SJSA1 (cell line): ENCODE measurements at regions not wholly inside any gene's neighbourhood (a gene's known extent, or its start where the extent isn't known, plus 50 kb on each side); places are given as distances from the start of the nearest gene placed in this dataset.
"Not testable (repeated sequence)": the region's sequence is repeated elsewhere in the genome, so short reads cannot be mapped to it uniquely, and the experiment has no call there.

Source experiments
- DNase-seq, 2 experiments: peaks; one replicate each; pipeline ENCODE4 v3.0.0-alpha.2; 2015 to 2020; ENCODE audit warnings: low spot score in 2 of 2, low read depth in 1 of 2
- H3K27ac ChIP-seq: fragments of 250-450 bp; sonication (Bioruptor Pico); 2 replicates; pipeline ENCODE4 v1.5.1; 2020; ENCODE audit warnings: mild to moderate bottlenecking, moderate library complexity
- H3K27me3 ChIP-seq: fragments of 250-450 bp; sonication (Bioruptor Pico); replicated peaks from 2 replicates; pipeline ENCODE4 v1.5.1; 2020; ENCODE audit warnings: mild to moderate bottlenecking, moderate library complexity
- H3K36me3 ChIP-seq: fragments of 250-450 bp; sonication (Bioruptor Pico); 2 replicates; pipeline ENCODE4 v1.5.1; 2020; ENCODE audit warnings: mild to moderate bottlenecking
- H3K4me1 ChIP-seq: fragments of 250-450 bp; sonication (Bioruptor Pico); replicated peaks from 2 replicates; pipeline ENCODE4 v1.6.1; 2021; ENCODE audit warnings: mild to moderate bottlenecking
- H3K4me3 ChIP-seq: fragments of 250-450 bp; sonication (Bioruptor Pico); 2 replicates; pipeline ENCODE4 v1.5.1; 2020; ENCODE audit warnings: mild to moderate bottlenecking
- H3K9me3 ChIP-seq: fragments of 250-450 bp; sonication (Bioruptor Pico); replicated peaks from 2 replicates; pipeline ENCODE4 v1.5.1; 2020; ENCODE audit warnings: mild to moderate bottlenecking

DNA sequence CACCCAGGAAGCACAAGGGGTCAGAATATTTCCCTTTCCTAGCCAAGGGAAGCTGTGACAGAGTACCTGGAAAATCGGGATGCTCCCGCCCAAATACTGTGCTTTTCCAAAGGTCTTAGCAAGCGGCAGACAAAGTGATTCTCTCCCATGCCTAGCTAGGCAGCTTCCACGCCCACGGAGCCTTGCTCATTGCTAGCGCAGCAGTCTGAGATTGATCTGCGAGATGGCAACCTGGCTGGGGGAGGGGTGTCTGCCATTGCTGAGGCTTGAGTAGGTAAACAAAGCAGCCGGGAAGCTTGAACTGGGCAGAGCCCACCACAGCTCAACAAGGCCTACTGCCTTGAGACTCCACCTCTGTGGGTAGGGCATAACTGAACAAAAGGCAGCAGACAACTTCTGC, 1037.5 kb downstream of the RPA4 start:
- H3K4me3 ChIP-seq, DNase-seq, H3K36me3 ChIP-seq, H3K9me3 ChIP-seq, H3K4me1 ChIP-seq, H3K27ac ChIP-seq, H3K27me3 ChIP-seq: not testable (repeated sequence)

DNA sequence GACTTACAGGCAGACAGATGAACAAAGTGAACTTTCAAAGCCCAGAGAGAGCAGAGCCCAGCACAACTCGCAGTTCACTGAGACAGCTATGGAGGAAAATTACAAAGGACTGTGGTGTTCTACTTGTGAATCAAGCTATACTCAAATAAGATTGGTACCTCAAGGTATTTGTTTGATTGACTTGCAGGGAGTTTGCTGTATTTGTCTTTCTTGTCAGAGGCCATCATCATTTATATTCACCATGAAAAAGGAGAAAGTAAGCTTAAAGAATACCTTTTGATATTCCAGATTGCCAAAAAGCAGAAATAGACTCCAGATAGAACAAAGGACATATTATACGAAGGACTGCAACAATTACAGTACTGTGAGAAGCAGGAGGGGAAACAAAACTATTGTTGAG, 1047.9 kb downstream of the RPA4 start:
- no peak for DNase-seq
- no peak overlapping the region for H3K27ac ChIP-seq
- H3K36me3 ChIP-seq = no peaks in the 10 kb centered on the region
- H3K4me3 ChIP-seq = no peak overlapping the region
- H3K27me3 ChIP-seq = no peaks in the 10 kb centered on the region
- H3K4me1 ChIP-seq = no peaks in the 10 kb centered on the region
- no peaks in the 10 kb centered on the region for H3K9me3 ChIP-seq

DNA sequence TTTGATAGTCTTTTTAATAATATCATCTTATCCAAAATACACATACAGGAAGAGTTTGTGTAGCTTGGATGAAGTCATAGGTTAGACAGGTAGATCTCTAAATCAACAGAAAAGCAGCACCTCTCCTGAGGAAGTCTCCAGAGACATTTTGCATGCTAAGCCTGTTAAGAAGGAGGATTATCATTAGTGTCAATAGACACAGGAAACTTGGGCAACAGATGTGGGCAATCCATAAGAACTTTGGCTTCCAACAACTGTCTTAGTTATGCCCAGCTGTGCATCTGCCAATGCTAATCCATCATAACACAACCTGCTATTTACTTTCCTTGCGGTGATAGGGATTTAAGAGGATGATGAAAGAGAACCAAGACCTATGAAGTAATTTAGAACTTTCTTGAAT, 1052.6 kb downstream of the RPA4 start:
- H3K4me1 ChIP-seq = no peaks in the 10 kb centered on the region
- no peaks in the 10 kb centered on the region for H3K36me3 ChIP-seq
- no peak for DNase-seq
- H3K27me3 ChIP-seq = no peaks in the 10 kb centered on the region
- no peak overlapping the region for H3K27ac ChIP-seq
- no peak overlapping the region for H3K4me3 ChIP-seq
- no peaks in the 10 kb centered on the region for H3K9me3 ChIP-seq

DNA sequence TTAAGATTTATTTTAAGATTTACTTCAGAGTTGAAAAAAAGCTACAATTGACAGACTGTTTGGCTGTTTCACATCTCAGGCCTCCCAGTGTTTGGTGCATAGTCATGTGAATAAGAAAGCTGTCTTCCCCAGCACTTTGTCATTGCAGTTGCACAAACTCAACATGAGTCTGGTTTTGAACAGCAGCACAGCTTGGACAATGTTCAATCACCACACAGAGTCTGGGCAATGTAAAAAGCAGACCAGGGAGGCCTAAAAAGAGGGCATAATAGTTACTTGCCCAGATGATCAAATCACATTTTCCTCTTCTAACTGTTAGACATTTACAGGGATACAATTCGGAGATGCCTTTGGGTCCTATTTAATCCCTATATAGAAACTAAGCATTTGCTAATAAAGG, 1055.0 kb downstream of the RPA4 start:
- Histone ChIP-seq H3K27ac (no peak overlapping the region), H3K36me3 (no peaks in the 10 kb centered on the region), H3K4me3 (no peak overlapping the region), H3K27me3 (no peaks in the 10 kb centered on the region), H3K9me3 (no peaks in the 10 kb centered on the region), H3K4me1 (no peaks in the 10 kb centered on the region)
- DNase-seq = no peak

DNA sequence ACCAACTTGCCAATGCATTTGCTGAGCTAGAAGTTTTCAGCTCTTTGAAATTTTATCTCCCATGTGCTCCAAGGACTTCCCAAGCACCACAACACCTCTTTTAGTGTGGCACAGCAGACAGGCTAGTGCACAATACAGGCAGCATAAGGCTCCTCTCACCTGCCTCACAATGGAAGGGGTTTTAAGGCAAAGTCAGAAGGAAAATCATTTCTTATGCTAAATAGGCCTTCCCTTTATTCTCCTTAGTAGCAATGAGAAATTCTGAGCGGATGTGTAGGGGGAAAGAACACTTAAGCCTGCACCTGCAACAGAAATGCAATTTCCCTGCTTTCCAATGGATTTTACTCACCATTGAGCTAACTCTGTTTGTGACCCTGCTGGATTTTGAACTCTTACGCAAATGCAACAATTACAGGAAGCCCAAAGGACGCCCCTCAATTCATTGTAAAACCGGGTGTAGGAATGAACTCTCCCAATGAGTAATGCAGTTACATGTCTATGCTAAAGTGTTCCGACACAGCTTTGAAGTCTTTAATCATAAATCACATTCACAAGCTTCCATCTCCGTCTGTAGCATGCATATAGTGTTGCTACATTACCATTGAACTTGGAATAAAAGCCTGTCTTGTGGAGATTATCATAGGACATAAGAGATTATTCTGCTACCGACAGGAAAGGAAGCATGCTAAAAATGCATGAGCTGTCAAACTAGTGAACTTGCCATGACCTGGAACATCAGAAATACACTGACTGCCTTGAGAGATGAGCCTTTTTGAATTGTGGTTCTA, 1084.9 kb downstream of the RPA4 start:
- no peaks in the 10 kb centered on the region for H3K27me3 ChIP-seq
- H3K27ac ChIP-seq = no peak overlapping the region
- H3K36me3 ChIP-seq = no peaks in the 10 kb centered on the region
- H3K9me3 ChIP-seq = no peaks in the 10 kb centered on the region
- no peak for DNase-seq
- H3K4me3 ChIP-seq = no peak overlapping the region
- H3K4me1 ChIP-seq = no peaks in the 10 kb centered on the region

DNA sequence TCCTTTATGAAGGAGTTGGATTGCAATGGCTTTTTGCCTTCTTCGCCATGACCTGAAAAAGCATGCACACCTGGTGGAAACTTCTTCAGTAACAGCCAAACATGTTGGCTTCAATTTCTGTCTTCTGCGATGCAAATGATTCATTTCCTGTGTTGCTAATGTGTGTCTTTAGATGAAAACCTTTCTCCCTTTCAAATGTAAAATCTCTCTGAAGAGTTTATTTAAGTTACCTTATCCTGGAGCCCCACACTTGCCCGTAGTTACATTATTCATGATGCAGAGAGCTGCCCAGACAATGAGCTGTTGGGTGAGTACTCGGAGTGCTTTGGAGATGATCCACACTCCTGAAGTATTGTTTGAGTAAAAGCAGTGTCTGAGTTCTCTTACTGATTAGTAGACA, 1100.9 kb downstream of the RPA4 start:
- no peak for DNase-seq
- no peak overlapping the region for H3K4me3 ChIP-seq
- H3K27me3 ChIP-seq = no peaks in the 10 kb centered on the region
- H3K4me1 ChIP-seq = no peaks in the 10 kb centered on the region
- H3K9me3 ChIP-seq = no peaks in the 10 kb centered on the region
- H3K27ac ChIP-seq = no peak overlapping the region
- H3K36me3 ChIP-seq = no peaks in the 10 kb centered on the region

DNA sequence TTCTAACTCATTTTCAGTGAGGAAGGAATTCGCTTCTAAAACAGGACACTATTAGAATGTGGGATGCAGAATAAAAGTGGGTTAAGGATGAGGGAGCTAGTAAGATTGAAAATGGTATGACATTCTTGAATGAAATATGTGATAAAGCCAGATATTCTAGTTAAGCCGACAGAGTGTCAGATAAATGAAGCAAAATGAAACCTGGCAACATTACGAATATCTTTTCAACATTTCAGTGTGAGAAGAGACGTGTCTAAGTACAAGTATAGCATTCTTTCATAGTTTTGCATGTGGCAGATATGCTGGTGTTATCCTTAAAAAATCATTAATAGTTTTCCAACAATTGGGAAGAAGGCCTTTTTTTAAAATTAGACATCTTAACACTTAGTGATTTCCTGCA, 1101.4 kb downstream of the RPA4 start:
- DNase-seq = no peak
- Histone ChIP-seq H3K9me3 (no peaks in the 10 kb centered on the region), H3K4me1 (no peaks in the 10 kb centered on the region)

DNA sequence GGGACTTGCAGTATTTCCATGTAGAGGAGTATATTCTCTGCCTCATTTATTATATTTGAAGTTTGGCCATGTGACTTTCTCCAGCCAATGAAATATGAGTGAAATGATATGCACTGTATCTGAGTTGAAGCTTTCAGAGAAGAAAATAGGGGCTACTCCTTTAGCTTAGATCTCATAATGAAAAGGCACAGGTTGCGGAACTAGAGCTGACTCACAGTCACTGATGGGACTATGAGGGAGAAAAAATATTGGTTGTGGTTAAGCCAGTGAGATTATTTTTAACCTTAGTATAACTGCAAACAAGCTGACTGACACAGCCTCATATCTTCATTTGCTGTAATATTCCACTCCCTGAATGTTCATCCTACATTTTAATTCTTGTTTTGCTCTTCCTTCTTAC, 1104.3 kb downstream of the RPA4 start:
- no peaks in the 10 kb centered on the region for H3K9me3 ChIP-seq
- H3K27ac ChIP-seq = no peak overlapping the region
- DNase-seq = no peak
- no peaks in the 10 kb centered on the region for H3K27me3 ChIP-seq
- no peaks in the 10 kb centered on the region for H3K36me3 ChIP-seq
- H3K4me3 ChIP-seq = no peak overlapping the region
- H3K4me1 ChIP-seq = no peaks in the 10 kb centered on the region

More for the DNA sequence above, 1101.4 kb downstream of the RPA4 start:
- no peak overlapping the region for H3K4me3 ChIP-seq
- no peak overlapping the region for H3K27ac ChIP-seq
- H3K27me3 ChIP-seq = no peaks in the 10 kb centered on the region
- H3K36me3 ChIP-seq = no peaks in the 10 kb centered on the region

DNA sequence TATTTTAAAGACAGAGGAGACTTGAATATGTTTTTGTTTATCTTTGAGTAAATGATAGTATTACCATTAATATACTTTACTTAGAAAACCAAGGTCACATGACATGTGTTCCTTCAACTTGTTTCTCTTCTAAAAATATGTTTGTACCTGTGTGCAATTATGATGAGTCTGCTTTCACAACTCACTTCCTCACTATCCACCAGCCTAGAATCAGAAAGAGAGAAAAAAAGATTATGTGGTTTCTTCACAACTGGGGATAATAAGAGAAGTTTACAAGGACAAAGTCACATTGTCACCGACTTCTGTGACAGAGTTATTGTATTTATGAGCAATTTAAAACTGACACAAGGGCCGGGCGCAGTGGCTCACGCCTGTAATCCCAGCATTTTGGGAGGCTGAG, 1112.1 kb downstream of the RPA4 start:
- H3K9me3 ChIP-seq = no peaks in the 10 kb centered on the region
- no peaks in the 10 kb centered on the region for H3K4me1 ChIP-seq
- no peak overlapping the region for H3K27ac ChIP-seq
- no peak for DNase-seq
- H3K27me3 ChIP-seq = no peaks in the 10 kb centered on the region
- H3K4me3 ChIP-seq = no peak overlapping the region
- no peaks in the 10 kb centered on the region for H3K36me3 ChIP-seq

DNA sequence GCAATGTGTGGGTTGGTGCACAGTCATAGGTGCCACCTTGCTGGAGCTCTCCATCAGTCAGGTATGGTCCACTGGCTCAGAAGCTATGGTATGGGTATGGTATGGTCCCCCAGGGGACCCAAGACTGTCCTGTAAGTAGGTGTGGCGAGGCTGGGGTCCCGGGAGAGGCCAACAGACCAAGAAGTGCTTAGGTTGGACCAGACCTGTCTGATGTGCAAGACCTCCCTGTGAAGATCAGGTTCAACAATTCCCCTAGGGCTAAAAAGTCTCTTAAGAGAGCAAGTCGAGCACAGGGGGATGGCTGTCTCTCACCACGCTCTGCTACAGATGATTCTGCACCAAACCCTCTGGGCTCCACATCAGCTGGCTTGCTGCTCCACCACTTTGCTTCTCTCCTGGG, 1145.0 kb downstream of the RPA4 start:
- no peaks in the 10 kb centered on the region for H3K27me3 ChIP-seq
- H3K9me3 ChIP-seq = no peaks in the 10 kb centered on the region
- no peaks in the 10 kb centered on the region for H3K36me3 ChIP-seq
- DNase-seq = no peak
- H3K4me3 ChIP-seq = no peak overlapping the region
- no peak overlapping the region for H3K27ac ChIP-seq
- no peaks in the 10 kb centered on the region for H3K4me1 ChIP-seq

DNA sequence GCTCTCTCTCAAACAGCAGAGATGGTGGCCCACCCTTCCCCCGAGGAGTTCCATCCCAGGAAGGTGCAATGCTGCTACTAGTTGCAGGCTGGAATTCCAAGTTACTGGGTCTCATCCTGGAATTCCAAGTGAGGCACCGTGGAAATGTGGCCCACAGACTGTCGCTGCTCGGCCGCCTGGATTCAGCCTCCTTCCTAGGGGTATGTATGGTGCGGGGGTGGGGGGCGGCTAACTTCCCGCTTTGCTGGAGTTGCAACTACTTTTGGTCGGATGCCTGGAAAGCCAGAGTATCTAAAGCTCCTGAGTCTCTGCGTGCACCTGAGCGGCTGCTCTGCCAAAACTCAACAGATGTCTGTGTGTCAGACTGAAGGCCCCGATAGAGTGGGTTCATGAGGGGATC, 1146.2 kb downstream of the RPA4 start:
- Histone ChIP-seq H3K4me3 (no peak overlapping the region), H3K4me1 (no peaks in the 10 kb centered on the region), H3K9me3 (no peaks in the 10 kb centered on the region), H3K27me3 (no peaks in the 10 kb centered on the region), H3K36me3 (no peaks in the 10 kb centered on the region), H3K27ac (no peak overlapping the region)
- DNase-seq = no peak

DNA sequence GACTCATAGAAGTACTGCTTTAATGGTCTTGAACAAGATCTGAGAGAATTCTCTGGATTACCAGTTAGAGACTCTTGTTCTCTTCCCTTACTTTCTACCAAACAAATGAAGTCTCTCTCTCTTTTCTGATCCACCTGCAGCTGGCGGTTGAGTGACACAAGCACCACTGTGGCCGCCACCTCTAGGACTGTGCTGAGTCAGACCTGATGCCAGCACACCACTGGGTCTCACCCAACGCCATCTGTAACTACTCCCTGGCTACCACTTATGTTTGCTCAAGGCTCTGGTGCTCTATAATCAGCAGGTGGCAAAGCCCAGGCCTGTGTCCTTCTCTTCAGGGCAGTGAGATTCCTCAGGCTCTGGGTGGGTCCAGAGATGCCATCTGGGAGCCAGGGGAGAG, 1173.5 kb downstream of the RPA4 start:
- DNase-seq = no peak
- Histone ChIP-seq H3K36me3 (no peaks in the 10 kb centered on the region), H3K9me3 (no peaks in the 10 kb centered on the region), H3K4me3 (no peak overlapping the region), H3K4me1 (no peaks in the 10 kb centered on the region), H3K27ac (no peak overlapping the region), H3K27me3 (no peaks in the 10 kb centered on the region)

DNA sequence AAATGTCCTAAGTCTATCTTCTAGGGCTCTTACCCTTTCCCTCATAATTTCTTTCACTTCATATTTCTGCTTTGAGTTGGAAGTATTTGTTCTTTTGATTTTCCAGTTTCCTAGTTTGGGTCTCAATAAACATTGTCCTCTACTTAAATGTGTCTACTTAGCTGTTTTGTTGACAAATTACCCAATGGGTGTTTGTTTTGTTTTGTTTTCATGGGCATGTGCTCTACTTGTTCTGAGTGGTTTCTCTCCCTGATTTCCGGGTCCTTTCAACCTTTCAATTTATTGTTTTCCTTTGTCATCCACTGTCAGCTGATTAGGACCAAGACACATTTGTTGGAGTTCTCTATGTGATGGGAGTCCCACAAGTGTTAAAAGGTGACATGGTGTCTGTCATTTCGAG, 1181.4 kb downstream of the RPA4 start:
- Histone ChIP-seq H3K4me3 (no peak overlapping the region), H3K36me3 (no peaks in the 10 kb centered on the region), H3K27ac (no peak overlapping the region), H3K9me3 (no peaks in the 10 kb centered on the region), H3K4me1 (no peaks in the 10 kb centered on the region), H3K27me3 (no peaks in the 10 kb centered on the region)
- DNase-seq = no peak

DNA sequence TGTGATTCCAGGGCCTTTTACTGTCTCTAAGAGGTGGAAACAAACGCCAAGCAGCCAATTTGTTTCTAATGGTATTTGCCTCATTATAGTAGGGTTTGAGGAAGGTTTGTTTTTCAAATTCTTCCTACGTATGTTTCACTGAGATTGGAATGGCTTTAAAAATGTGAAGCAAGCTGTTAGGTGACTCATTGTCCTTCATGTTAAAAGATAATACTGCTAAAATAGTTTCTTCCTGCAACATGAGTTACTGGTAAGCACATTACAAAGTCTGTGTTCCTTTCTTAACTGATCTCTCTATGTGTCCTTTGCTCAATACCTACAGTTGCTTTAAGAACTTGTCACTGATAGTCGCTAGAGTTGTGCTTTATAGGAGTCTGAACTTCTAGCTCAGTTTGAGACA, 1183.9 kb downstream of the RPA4 start:
- H3K4me1 ChIP-seq = no peaks in the 10 kb centered on the region
- no peaks in the 10 kb centered on the region for H3K36me3 ChIP-seq
- H3K27ac ChIP-seq = no peak overlapping the region
- H3K27me3 ChIP-seq = no peaks in the 10 kb centered on the region
- DNase-seq = no peak
- H3K9me3 ChIP-seq = no peaks in the 10 kb centered on the region
- H3K4me3 ChIP-seq = no peak overlapping the region

DNA sequence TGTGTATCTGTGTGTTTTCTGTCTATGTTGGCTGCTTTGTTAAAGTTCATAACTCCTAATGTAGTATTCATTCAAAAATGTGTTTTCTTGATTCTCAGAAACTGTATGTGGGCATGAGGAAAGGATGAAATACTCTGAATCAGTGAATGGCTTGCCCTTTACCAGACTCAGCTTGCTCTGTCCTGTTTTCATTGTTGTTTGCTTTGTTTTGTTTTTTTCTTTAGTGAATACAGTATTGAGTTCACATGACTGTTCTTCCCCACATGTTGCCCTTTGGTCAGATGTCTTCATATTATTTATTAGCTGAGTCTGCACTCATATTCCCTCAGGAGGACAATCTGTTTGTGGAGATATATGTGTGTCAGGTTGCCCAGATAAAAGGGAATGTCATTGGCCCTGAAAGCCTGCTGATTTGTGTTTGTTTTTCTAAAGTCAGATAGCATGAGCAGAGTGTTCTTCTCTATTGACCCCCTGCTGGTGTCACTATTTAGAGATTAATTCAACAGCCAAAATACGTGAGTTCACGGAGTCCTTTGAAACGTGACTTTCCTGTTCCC, 1184.4 kb downstream of the RPA4 start:
- H3K27me3 ChIP-seq = no peaks in the 10 kb centered on the region
- DNase-seq = no peak

More for the DNA sequence above, 1184.4 kb downstream of the RPA4 start:
- Histone ChIP-seq H3K36me3 (no peaks in the 10 kb centered on the region), H3K4me3 (no peak overlapping the region), H3K9me3 (no peaks in the 10 kb centered on the region), H3K27ac (no peak overlapping the region), H3K4me1 (no peaks in the 10 kb centered on the region)
